Astrocyte (in vitro differentiated cells and primary cell): ENCODE measurements at regions not wholly inside any gene's neighbourhood (a gene's known extent, or its start where the extent isn't known, plus 50 kb on each side); places are given as distances from the start of the nearest gene placed in this dataset.
"Not testable (repeated sequence)": the region's sequence is repeated elsewhere in the genome, so short reads cannot be mapped to it uniquely, and the experiment has no call there.

Experiments
- DNase-seq: peaks from one replicate; pipeline ENCODE4 v3.0.0-alpha.2; 2010; ENCODE audit warnings: low read depth
- FAIRE-seq: peaks from 2 replicates; lab custom pipeline; 2011; peaks lifted over from hg19 to GRCh38; lab: Jason Lieb, UNC
- H2AFZ ChIP-seq: 2 replicates; pipeline ENCODE4 v1.6.0; 2012; ENCODE audit warnings: low read depth, low read length, inconsistent platforms
- H3K27ac ChIP-seq: 2 replicates; pipeline ENCODE4 v1.5.1; 2011; ENCODE audit warnings: low read depth, low read length, inconsistent platforms
- H3K27me3 ChIP-seq: 2 replicates; pipeline ENCODE4 v1.6.0; 2011; ENCODE audit warnings: low read length, inconsistent platforms; ENCODE audit not compliant: insufficient read depth
- H3K36me3 ChIP-seq: 2 replicates; pipeline ENCODE4 v1.5.1; 2011; ENCODE audit warnings: low read length, inconsistent platforms; ENCODE audit not compliant: insufficient read depth
- H3K4me1 ChIP-seq: 2 replicates; pipeline ENCODE4 v1.5.1; 2011; ENCODE audit warnings: low read length, inconsistent platforms; ENCODE audit not compliant: insufficient read depth
- H3K4me2 ChIP-seq: 2 replicates; pipeline ENCODE4 v1.6.0; 2012; ENCODE audit warnings: low read length, inconsistent platforms
- H3K4me3 ChIP-seq: 2 replicates; pipeline ENCODE4 v1.5.1; 2011; ENCODE audit warnings: low read depth, mild to moderate bottlenecking, low read length, inconsistent platforms; ENCODE audit not compliant: insufficient read depth
- H3K79me2 ChIP-seq: 2 replicates; pipeline ENCODE4 v1.6.0; 2012; ENCODE audit warnings: mild to moderate bottlenecking, low read length, inconsistent platforms; ENCODE audit not compliant: insufficient read depth
- H3K9ac ChIP-seq: 2 replicates; pipeline ENCODE4 v1.6.0; 2012; ENCODE audit warnings: mild to moderate bottlenecking, low read length, inconsistent platforms
- H3K9me3 ChIP-seq: 2 replicates; pipeline ENCODE4 v1.5.1; 2012; ENCODE audit warnings: low read depth, mild to moderate bottlenecking, low read length, inconsistent platforms; ENCODE audit not compliant: insufficient read depth
- H4K20me1 ChIP-seq: 2 replicates; pipeline ENCODE4 v1.6.0; 2012; ENCODE audit warnings: low read length, inconsistent platforms; ENCODE audit not compliant: insufficient read depth
- H3K27ac Mint-ChIP-seq: one replicate; pipeline ENCODE4 v1.8.0; 2021; ENCODE audit warnings: mild to moderate bottlenecking, mixed read lengths; ENCODE audit not compliant: unreplicated experiment
- H3K27me3 Mint-ChIP-seq: one replicate; pipeline ENCODE4 v1.8.0; 2021; ENCODE audit warnings: low read depth, mixed read lengths; ENCODE audit not compliant: unreplicated experiment
- H3K36me3 Mint-ChIP-seq: one replicate; pipeline ENCODE4 v1.8.0; 2021; ENCODE audit warnings: low read depth, mixed read lengths; ENCODE audit not compliant: unreplicated experiment
- H3K4me1 Mint-ChIP-seq: one replicate; pipeline ENCODE4 v1.8.0; 2021; ENCODE audit warnings: low read depth, mixed read lengths; ENCODE audit not compliant: unreplicated experiment
- H3K4me3 Mint-ChIP-seq: one replicate; pipeline ENCODE4 v1.8.0; 2021; ENCODE audit warnings: mild to moderate bottlenecking, moderate library complexity, mixed read lengths; ENCODE audit not compliant: unreplicated experiment
- H3K9me3 Mint-ChIP-seq: one replicate; pipeline ENCODE4 v1.8.0; 2021; ENCODE audit warnings: mild to moderate bottlenecking, mixed read lengths; ENCODE audit not compliant: unreplicated experiment
- CTCF ChIP-seq: IDR thresholded peaks from 2 replicates; pipeline ENCODE4 v1.5.1; 2011; ENCODE audit warnings: low read depth, mild to moderate bottlenecking, inconsistent platforms, low read length, moderate library complexity; ENCODE audit not compliant: insufficient read depth
- EZH2 ChIP-seq: IDR thresholded peaks from 2 replicates; pipeline ENCODE4 v1.6.1; 2012; ENCODE audit warnings: mild to moderate bottlenecking, low read length, inconsistent platforms; ENCODE audit not compliant: insufficient read depth

- Histone ChIP-seq H3K4me1 (no peaks in the 10 kb centered on the region), H3K79me2 (no peaks in the 10 kb centered on the region), H3K36me3 (no peaks in the 10 kb centered on the region), H3K4me3 (no peak overlapping the region), H3K9me3 (no peaks in the 10 kb centered on the region), H3K27ac (no peak overlapping the region), H2AFZ (no peak overlapping the region), H3K9ac (no peak overlapping the region), H3K4me2 (no peak overlapping the region), H4K20me1 (no peaks in the 10 kb centered on the region), H3K27me3 (no peaks in the 10 kb centered on the region)
- Mint-ChIP-seq H3K36me3 (no peaks in the 10 kb centered on the region), H3K9me3 (peaks cover under 1% of the 10 kb centered on the region), H3K4me3 (no peak overlapping the region), H3K27me3 (no peaks in the 10 kb centered on the region), H3K4me1 (no peaks in the 10 kb centered on the region), H3K27ac (no peak overlapping the region)
- FAIRE-seq: no peak
- TF ChIP-seq EZH2 (no peak), CTCF (no peak)
- no peak for DNase-seq
These were observed 57.9 kb upstream of the CTSV start for GRCh38 chr9:97096793-97097192.

GRCh38 chr9:97089361-97089760 lies 50.4 kb upstream of the CTSV start:
- H3K9me3 ChIP-seq, H3K27me3 ChIP-seq, FAIRE-seq, H3K79me2 ChIP-seq, H3K4me2 ChIP-seq, H3K4me1 ChIP-seq, H4K20me1 ChIP-seq, DNase-seq, H3K36me3 ChIP-seq, H3K4me3 ChIP-seq, H3K9ac ChIP-seq, H2AFZ ChIP-seq, H3K4me3 Mint-ChIP-seq, H3K27ac ChIP-seq, H3K36me3 Mint-ChIP-seq, H3K27me3 Mint-ChIP-seq, H3K9me3 Mint-ChIP-seq, H3K27ac Mint-ChIP-seq: not testable (repeated sequence)
- H3K4me1 Mint-ChIP-seq: peaks cover 14% of the 10 kb centered on the region
